GM12878 (cell line): ENCODE measurements at regions not wholly inside any gene's neighbourhood (a gene's known extent, or its start where the extent isn't known, plus 50 kb on each side); places are given as distances from the start of the nearest gene placed in this dataset.

Experiments used
- ATAC-seq: fragments of 200-7000 bp; cut with Tn5 transposase; 3 replicates; pipeline ENCODE4 v1.9.1; 2020; ENCODE audit warnings: mild to moderate bottlenecking, moderate library complexity
- BruUV-seq: library from RNA; stranded (reverse); fragments of 400-500 nt; replicated peaks from 2 replicates; lab custom pipeline; 2021; lab: Mats Ljungman, UMichigan
- CTCF ChIA-PET: fragments of 300-600 bp; sonication (Branson Sonifier 250); formaldehyde crosslinking; extraction: SDS; loops from one replicate; lab custom pipeline; 2021; ENCODE audit warnings: inconsistent platforms; lab: Yijun Ruan, JAX
- POLR2A ChIA-PET: fragments of 350-600 bp; formaldehyde crosslinking; extraction: SDS; loops from one replicate; lab custom pipeline; 2021; ENCODE audit warnings: inconsistent platforms; lab: Charles Lee
- RAD21 ChIA-PET: fragments of 300-600 bp; sonication (Branson Sonifier 250); formaldehyde crosslinking; loops from one replicate; lab custom pipeline; 2023; ENCODE audit warnings: antibody characterized with exemption; ENCODE audit not compliant: unreplicated experiment; lab: Charles Lee
- SMC1A ChIA-PET: fragments of 300-600 bp; sonication (Branson Sonifier 250); formaldehyde crosslinking; loops from one replicate; lab custom pipeline; 2023; ENCODE audit not compliant: unreplicated experiment, uncharacterized antibody; lab: Charles Lee
- DNase-seq: peaks from one replicate; pipeline ENCODE4 v3.0.0-alpha.2; 2011; ENCODE audit warnings: low read depth, low spot score
- FAIRE-seq: peaks from 3 replicates; lab custom pipeline; 2011; peaks lifted over from hg19 to GRCh38; lab: Jason Lieb, UNC
- H2AFZ ChIP-seq: 2 replicates; pipeline ENCODE4 v1.6.0; 2011; ENCODE audit warnings: low read depth, low read length, control low read depth; ENCODE audit not compliant: control insufficient read depth
- H3K27ac ChIP-seq: 2 replicates; pipeline ENCODE4 v1.5.1; 2011; ENCODE audit warnings: control low read depth; ENCODE audit not compliant: control insufficient read depth, insufficient read depth
- H3K27me3 ChIP-seq, 2 experiments: replicated peaks in 1 of 2; 2 replicates each; pipeline versions ENCODE4 v1.6.0 to v1.6.1; 2011; ENCODE audit warnings: low read length in 1 of 2; ENCODE audit not compliant: control insufficient read depth in 2 of 2, insufficient read depth in 2 of 2
- H3K36me3 ChIP-seq, 2 experiments: 2 replicates each; pipeline ENCODE4 v1.5.1; 2011; ENCODE audit warnings: low read length in 1 of 2; ENCODE audit not compliant: control insufficient read depth in 2 of 2, insufficient read depth in 2 of 2
- H3K4me1 ChIP-seq: 2 replicates; pipeline ENCODE4 v1.6.1; 2011; ENCODE audit warnings: mild to moderate bottlenecking, low read length, moderate library complexity, mixed read lengths; ENCODE audit not compliant: control insufficient read depth, insufficient read depth
- H3K4me2 ChIP-seq: 2 replicates; pipeline ENCODE4 v1.6.0; 2011; ENCODE audit warnings: control low read depth; ENCODE audit not compliant: control insufficient read depth, insufficient read depth
- H3K4me3 ChIP-seq: fragments of 200-600 bp; sonication (generic); 2 replicates; pipeline ENCODE4 v1.5.1; 2016
- H3K79me2 ChIP-seq: 2 replicates; pipeline ENCODE4 v1.6.0; 2011; ENCODE audit warnings: low read length; ENCODE audit not compliant: control insufficient read depth, insufficient read depth
- H3K9ac ChIP-seq: 2 replicates; pipeline ENCODE4 v1.8.0; 2011; ENCODE audit warnings: low read length, control low read depth, mixed read lengths; ENCODE audit not compliant: control insufficient read depth, insufficient read depth
- H3K9me3 ChIP-seq: replicated peaks from 3 replicates; pipeline ENCODE4 v1.5.1; 2011; ENCODE audit warnings: mild to moderate bottlenecking, low read length; ENCODE audit not compliant: control insufficient read depth, insufficient read depth
- H4K20me1 ChIP-seq: 2 replicates; pipeline ENCODE4 v1.6.0; 2011; ENCODE audit not compliant: control insufficient read depth, insufficient read depth
- ATF3 ChIP-seq: IDR thresholded peaks from 2 replicates; pipeline ENCODE4 v1.6.1; 2011; ENCODE audit warnings: low read depth, mild to moderate bottlenecking, low read length, moderate library complexity, borderline replicate concordance; ENCODE audit errors: extremely low read depth
- DPF2 ChIP-seq: fragments of 450-650 bp; IDR thresholded peaks from 2 replicates; pipeline ENCODE4 v1.6.1; 2017; ENCODE audit warnings: mild to moderate bottlenecking
- EP300 ChIP-seq, 2 experiments: fragments of 150-350 bp in 1 of 2; IDR thresholded peaks; 2 replicates each; pipeline ENCODE4 v1.6.1; 2011 to 2012; ENCODE audit warnings: low read depth in 2 of 2, low read length in 2 of 2, borderline replicate concordance in 1 of 2, improper control_type of control experiment in 1 of 2, inconsistent platforms in 1 of 2; ENCODE audit not compliant: control insufficient read depth in 1 of 2
- IKZF1 ChIP-seq: fragments of 450-650 bp; conservative IDR thresholded peaks from 2 replicates; pipeline ENCODE4 v1.6.1; 2017; ENCODE audit warnings: antibody characterized with exemption, mild to moderate bottlenecking
- NFYB ChIP-seq: IDR thresholded peaks from 2 replicates; pipeline ENCODE4 v1.6.1; 2011; ENCODE audit warnings: low read depth, mild to moderate bottlenecking, low read length, improper control_type of control experiment, moderate library complexity; ENCODE audit not compliant: insufficient read depth
- NKRF ChIP-seq: fragments of 450-650 bp; conservative IDR thresholded peaks from 2 replicates; pipeline ENCODE4 v1.6.1; 2017; ENCODE audit warnings: mild to moderate bottlenecking, moderate library complexity
- PAX8 ChIP-seq: fragments of 450-650 bp; IDR thresholded peaks from 2 replicates; pipeline ENCODE4 v1.6.1; 2017; ENCODE audit warnings: mild to moderate bottlenecking, moderate library complexity
- POLR2AphosphoS2 ChIP-seq: IDR thresholded peaks from 2 replicates; pipeline ENCODE4 v1.6.1; 2011; ENCODE audit warnings: low read depth, mild to moderate bottlenecking, low read length, improper control_type of control experiment, moderate library complexity
- RAD51 ChIP-seq: fragments of 450-650 bp; IDR thresholded peaks from 2 replicates; pipeline ENCODE4 v1.6.1; 2016; ENCODE audit warnings: moderate library complexity, mild to moderate bottlenecking, inconsistent platforms
- RUNX3 ChIP-seq: IDR thresholded peaks from 2 replicates; pipeline ENCODE4 v1.6.1; 2012; ENCODE audit warnings: low read length, inconsistent platforms
- SMC3 ChIP-seq: IDR thresholded peaks from 2 replicates; pipeline ENCODE4 v1.6.1; 2011; ENCODE audit warnings: low read length, improper control_type of control experiment, borderline replicate concordance
- SREBF1 ChIP-seq: IDR thresholded peaks from 2 replicates; pipeline ENCODE4 v1.6.1; 2012; ENCODE audit warnings: mild to moderate bottlenecking, low read length
- TCF12 ChIP-seq: IDR thresholded peaks from 2 replicates; pipeline ENCODE4 v1.6.1; 2011; ENCODE audit warnings: low read depth, mild to moderate bottlenecking, low read length
- ZBTB40 ChIP-seq: fragments of 450-650 bp; IDR thresholded peaks from 2 replicates; pipeline ENCODE4 v1.6.1; 2016; ENCODE audit warnings: mild to moderate bottlenecking, moderate library complexity, borderline replicate concordance
- ZNF207 ChIP-seq: fragments of 450-650 bp; IDR thresholded peaks from 2 replicates; pipeline ENCODE4 v1.6.1; 2014; ENCODE audit warnings: antibody characterized with exemption, mild to moderate bottlenecking, borderline replicate concordance
- ZNF384 ChIP-seq: IDR thresholded peaks from 2 replicates; pipeline ENCODE4 v1.6.1; 2012; ENCODE audit warnings: low read depth, mild to moderate bottlenecking, low read length, improper control_type of control experiment, borderline replicate concordance
- ZZZ3 ChIP-seq: IDR thresholded peaks from 2 replicates; pipeline ENCODE4 v1.6.1; 2011; ENCODE audit warnings: low read depth; ENCODE audit not compliant: control insufficient read depth, insufficient read length
- WGBS: methylation state at CpG from one replicate; pipeline ENCODE4 v1.1.6; 2016; ENCODE audit warnings: low lambda C conversion rate; ENCODE audit not compliant: insufficient replicate concordance, insufficient coverage; ENCODE audit errors: missing lambda C conversion rate; 5-methylcytosine and 5-hydroxymethylcytosine counted together
- in situ Hi-C: fragments of 300-500 bp; cut with MboI; formaldehyde crosslinking; loops from 9 replicates; pipeline ENCODE4 v1.14.3; 2018; ENCODE audit warnings: mixed read lengths
- intact Hi-C: fragments of 100-400 bp; cut with micrococcal nuclease; formaldehyde crosslinking; loops from one replicate; pipeline ENCODE4 v1.14.2; 2022; ENCODE audit not compliant: unreplicated experiment
- TF ChIP-seq, protein P1 (sequence below): IDR thresholded peaks from 2 replicates; pipeline ENCODE4 v1.6.1; 2012; ENCODE audit warnings: low read depth, low read length, improper control_type of control experiment

- H3K4me1 ChIP-seq = no peaks in the 10 kb centered on the region
- ChIA-PET CTCF (interaction anchor here (0.6 to 1.0 kb wide), 2 partner anchors 20 to 179 kb away, joined by 3 read pairs; no protein-coding TSS in a partner anchor), POLR2A (no interaction called here), RAD21 (no interaction called here), SMC1A (no interaction called here)
- H3K79me2 ChIP-seq = no peaks in the 10 kb centered on the region
- H3K9ac ChIP-seq = no peak overlapping the region
- ATAC-seq (no peak), DNase-seq (no peak), FAIRE-seq (no peak)
- TF ChIP-seq ZBTB40 = no peak
- TF ChIP-seq POLR2AphosphoS2 = no peak
- no peak for TF ChIP-seq NFYB
- no peak for TF ChIP-seq EP300 (IDR thresholded peaks at IDR 0.05; ENCODE audit: borderline replicate concordance in 1 of 2, control insufficient read depth in 1 of 2, low read depth in 2 of 2, low read length in 2 of 2)
- no peak for TF ChIP-seq ATF3
- TF ChIP-seq RAD51 = no peak
- no peak for TF ChIP-seq NKRF
- TF ChIP-seq ZNF384 = no peak
- no peak for TF ChIP-seq DPF2
- TF ChIP-seq ZNF207 = no peak
- no peak for TF ChIP-seq PAX8
- no peak for TF ChIP-seq SREBF1
- no peak for TF ChIP-seq SMC3
- TF ChIP-seq TCF12 = no peak
- TF ChIP-seq IKZF1 = no peak
- no peak for TF ChIP-seq RUNX3
- no peak for TF ChIP-seq ZZZ3
- TF ChIP-seq, protein P1, sequence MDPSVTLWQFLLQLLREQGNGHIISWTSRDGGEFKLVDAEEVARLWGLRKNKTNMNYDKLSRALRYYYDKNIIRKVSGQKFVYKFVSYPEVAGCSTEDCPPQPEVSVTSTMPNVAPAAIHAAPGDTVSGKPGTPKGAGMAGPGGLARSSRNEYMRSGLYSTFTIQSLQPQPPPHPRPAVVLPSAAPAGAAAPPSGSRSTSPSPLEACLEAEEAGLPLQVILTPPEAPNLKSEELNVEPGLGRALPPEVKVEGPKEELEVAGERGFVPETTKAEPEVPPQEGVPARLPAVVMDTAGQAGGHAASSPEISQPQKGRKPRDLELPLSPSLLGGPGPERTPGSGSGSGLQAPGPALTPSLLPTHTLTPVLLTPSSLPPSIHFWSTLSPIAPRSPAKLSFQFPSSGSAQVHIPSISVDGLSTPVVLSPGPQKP = no peak
- 52% methylated on average over 3 of the region's 3 CpGs for WGBS
- in situ Hi-C loops (no loop called here), intact Hi-C loops (no loop called here)
- no peak overlapping the region for H3K4me2 ChIP-seq
- no peaks in the 10 kb centered on the region for H4K20me1 ChIP-seq
- no peak overlapping the region for H2AFZ ChIP-seq
- H3K36me3 ChIP-seq = no peaks in the 10 kb centered on the region
- BruUV-seq = no TSS peak
- no peaks in the 10 kb centered on the region for H3K9me3 ChIP-seq
- H3K27me3 ChIP-seq = no peaks in the 10 kb centered on the region
- H3K4me3 ChIP-seq = no peak overlapping the region
- H3K27ac ChIP-seq = no peak overlapping the region
Measured at GRCh38 chr4:166531703-166532102, 658.7 kb downstream of the TLL1 start.
